MCF 10A (cell line): ENCODE measurements at regions not wholly inside any gene's neighbourhood (a gene's known extent, or its start where the extent isn't known, plus 50 kb on each side); places are given as distances from the start of the nearest gene placed in this dataset.

Experiments
- BruUV-seq: library from RNA; stranded (reverse); fragments of 400-500 nt; replicated peaks from 2 replicates; lab custom pipeline; 2021; lab: Mats Ljungman, UMichigan
- CTCF ChIA-PET: fragments of 300-600 bp; sonication (Branson Sonifier 250); formaldehyde crosslinking; extraction: SDS; loops from one replicate; lab custom pipeline; 2021; ENCODE audit warnings: antibody characterized with exemption, inconsistent platforms; lab: Yijun Ruan, JAX
- POLR2A ChIA-PET: fragments of 300-600, 350-650 bp; sonication (Branson Sonifier 250); formaldehyde crosslinking; extraction: SDS; loops from one replicate; lab custom pipeline; 2020; ENCODE audit warnings: antibody characterized with exemption, inconsistent platforms; lab: Yijun Ruan, JAX
- DNase-seq: peaks from one replicate; pipeline ENCODE4 v3.0.0-alpha.2; 2018; ENCODE audit not compliant: unreplicated experiment
- H3K27ac Mint-ChIP-seq: one replicate; pipeline ENCODE4 v1.8.0; 2022; ENCODE audit warnings: mild to moderate bottlenecking, low read depth, mixed read lengths; ENCODE audit not compliant: unreplicated experiment
- H3K27me3 Mint-ChIP-seq: one replicate; pipeline ENCODE4 v1.8.0; 2022; ENCODE audit warnings: mixed read lengths; ENCODE audit not compliant: insufficient read depth, unreplicated experiment
- H3K36me3 Mint-ChIP-seq: one replicate; pipeline ENCODE4 v1.8.0; 2022; ENCODE audit warnings: mild to moderate bottlenecking, moderate library complexity, mixed read lengths; ENCODE audit not compliant: insufficient read depth, unreplicated experiment
- H3K4me1 Mint-ChIP-seq: one replicate; pipeline ENCODE4 v1.8.0; 2022; ENCODE audit warnings: mixed read lengths; ENCODE audit not compliant: insufficient read depth, unreplicated experiment
- H3K4me3 Mint-ChIP-seq: one replicate; pipeline ENCODE4 v1.8.0; 2022; ENCODE audit warnings: mild to moderate bottlenecking, moderate library complexity, mixed read lengths; ENCODE audit not compliant: unreplicated experiment
- H3K9me3 Mint-ChIP-seq: one replicate; pipeline ENCODE4 v1.8.0; 2022; ENCODE audit warnings: mixed read lengths; ENCODE audit not compliant: unreplicated experiment
- CTCF ChIP-seq: fragments of 200-600 bp; IDR thresholded peaks from one replicate; pipeline ENCODE4 v1.8.0; 2022; ENCODE audit warnings: antibody characterized with exemption, mild to moderate bottlenecking; ENCODE audit not compliant: unreplicated experiment
- intact Hi-C: fragments of 100-400 bp; cut with micrococcal nuclease; formaldehyde crosslinking; loops from 2 replicates; pipeline ENCODE4 v1.14.1; 2022

GRCh38 chr13:30845297-30846214, 60.5 kb upstream of the MEDAG start:
- Mint-ChIP-seq H3K36me3 (no peaks in the 10 kb centered on the region), H3K9me3 (no peaks in the 10 kb centered on the region), H3K4me1 (peaks cover 12% of the 10 kb centered on the region), H3K4me3 (no peak overlapping the region), H3K27ac (no peak overlapping the region), H3K27me3 (no peaks in the 10 kb centered on the region)
- intact Hi-C loops: no loop called here
- ChIA-PET POLR2A (no interaction called here), CTCF (interaction anchor here (0.6 to 1.0 kb wide), 2 partner anchors 20 to 249 kb away, joined by 3 to 4 read pairs; no protein-coding TSS in a partner anchor)
- DNase-seq: no peak
- BruUV-seq: no TSS peak
- no peak for TF ChIP-seq CTCF

DNA sequence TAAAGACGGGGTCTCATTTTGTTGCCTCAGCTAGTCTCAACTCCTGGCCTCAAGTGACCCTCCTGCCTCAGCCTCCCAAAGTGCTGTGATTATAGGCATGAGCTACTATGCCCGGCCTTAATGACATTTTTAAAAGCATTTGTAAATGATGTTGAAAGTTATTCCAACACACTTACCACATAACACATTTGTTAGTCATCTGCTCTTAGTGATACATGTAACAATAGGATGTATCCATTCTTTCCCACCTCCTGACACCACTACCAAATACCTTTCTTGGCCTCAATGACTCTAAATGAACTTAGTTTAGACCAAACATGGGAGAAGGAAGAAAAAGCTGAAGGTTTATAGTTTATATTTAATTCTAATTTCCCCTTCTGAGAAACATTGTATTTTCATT, 59.8 kb upstream of the MEDAG start:
- Mint-ChIP-seq H3K4me3 (no peak overlapping the region), H3K9me3 (no peaks in the 10 kb centered on the region), H3K4me1 (peaks cover 12% of the 10 kb centered on the region), H3K27ac (no peak overlapping the region), H3K36me3 (no peaks in the 10 kb centered on the region), H3K27me3 (no peaks in the 10 kb centered on the region)
- peak; percentile 50 for DNase-seq
- intact Hi-C loops: no loop called here
- CTCF ChIA-PET: interaction anchor here (0.6 to 1.0 kb wide), 2 partner anchors 19 to 248 kb away, joined by 3 to 4 read pairs; no protein-coding TSS in a partner anchor
- no TSS peak for BruUV-seq
- no peak for TF ChIP-seq CTCF
- POLR2A ChIA-PET: interaction anchor here (0.8 kb wide), 1 partner anchor 11 kb away, joined by 3 read pairs; no protein-coding TSS in a partner anchor

- intact Hi-C loops: no loop called here
- POLR2A ChIA-PET: interaction anchor here (0.8 to 1.0 kb wide), 2 partner anchors 12 to 17 kb away, joined by 3 to 4 read pairs; no protein-coding TSS in a partner anchor
- DNase-seq: no peak
- no peaks in the 10 kb centered on the region for H3K9me3 Mint-ChIP-seq
- CTCF ChIA-PET: interaction anchor here (1.2 kb wide), 1 partner anchor 19 kb away, joined by 9 read pairs; no protein-coding TSS in a partner anchor
- peaks cover 12% of the 10 kb centered on the region for H3K4me1 Mint-ChIP-seq
- no peaks in the 10 kb centered on the region for H3K27me3 Mint-ChIP-seq
- no peaks in the 10 kb centered on the region for H3K36me3 Mint-ChIP-seq
- H3K4me3 Mint-ChIP-seq: no peak overlapping the region
- no TSS peak for BruUV-seq
- no peak overlapping the region for H3K27ac Mint-ChIP-seq
- TF ChIP-seq CTCF: no peak
These were observed 59.2 kb upstream of the MEDAG start for GRCh38 chr13:30846866-30847265.

DNA sequence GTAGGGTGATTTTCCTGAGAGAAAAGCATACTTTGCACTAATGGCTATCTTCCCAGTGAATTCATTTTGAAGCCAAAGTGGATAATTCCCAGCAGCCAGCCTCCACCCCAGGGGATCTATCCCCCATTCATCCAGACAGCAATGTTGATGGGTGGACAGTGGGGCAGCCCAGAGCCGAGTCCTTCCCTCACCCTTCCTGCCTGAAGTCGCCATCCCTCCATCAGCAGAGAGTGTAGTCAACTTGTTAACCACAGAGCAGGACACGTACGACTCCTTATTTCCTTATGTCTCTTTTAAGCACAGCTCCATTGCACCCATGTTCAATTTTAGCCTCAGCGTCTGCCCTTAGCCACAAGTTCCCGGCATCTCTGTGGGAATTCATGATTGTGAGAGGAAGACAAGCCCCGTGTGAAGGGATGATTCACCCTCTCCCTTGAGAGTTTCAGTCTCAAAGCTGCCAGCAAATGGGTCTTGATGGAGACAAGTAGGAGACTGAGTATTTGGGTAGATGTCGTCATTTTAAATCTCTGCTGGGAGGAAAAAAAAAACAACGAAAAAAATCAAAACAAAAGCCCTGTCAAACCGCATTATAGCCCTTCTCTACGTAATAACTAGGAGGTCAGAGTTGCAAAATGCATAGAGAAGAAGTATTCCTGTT, 58.3 kb upstream of the MEDAG start:
- ChIA-PET CTCF (interaction anchor here (0.7 to 1.2 kb wide), 2 partner anchors 15 to 18 kb away, joined by 3 to 9 read pairs; no protein-coding TSS in a partner anchor), POLR2A (interaction anchor here (0.6 to 1.0 kb wide), 3 partner anchors 16 to 18 kb away, joined by 3 to 4 read pairs (median 3); no protein-coding TSS in a partner anchor)
- Mint-ChIP-seq H3K36me3 (no peaks in the 10 kb centered on the region), H3K4me1 (peaks cover 12% of the 10 kb centered on the region), H3K27me3 (no peaks in the 10 kb centered on the region), H3K4me3 (peak overlapping the region; percentile 13), H3K27ac (peak overlapping the region; percentile 29), H3K9me3 (no peaks in the 10 kb centered on the region)
- TF ChIP-seq CTCF: no peak
- intact Hi-C loops: no loop called here
- DNase-seq: peak; percentile 96
- no TSS peak for BruUV-seq
